Amniotic epithelial cell (primary cell): ENCODE measurements at regions not wholly inside any gene's neighbourhood (a gene's known extent, or its start where the extent isn't known, plus 50 kb on each side); places are given as distances from the start of the nearest gene placed in this dataset.

Source experiments
- DNase-seq: peaks from one replicate; pipeline ENCODE4 v3.0.0-alpha.2; 2010; ENCODE audit warnings: low read depth

DNA sequence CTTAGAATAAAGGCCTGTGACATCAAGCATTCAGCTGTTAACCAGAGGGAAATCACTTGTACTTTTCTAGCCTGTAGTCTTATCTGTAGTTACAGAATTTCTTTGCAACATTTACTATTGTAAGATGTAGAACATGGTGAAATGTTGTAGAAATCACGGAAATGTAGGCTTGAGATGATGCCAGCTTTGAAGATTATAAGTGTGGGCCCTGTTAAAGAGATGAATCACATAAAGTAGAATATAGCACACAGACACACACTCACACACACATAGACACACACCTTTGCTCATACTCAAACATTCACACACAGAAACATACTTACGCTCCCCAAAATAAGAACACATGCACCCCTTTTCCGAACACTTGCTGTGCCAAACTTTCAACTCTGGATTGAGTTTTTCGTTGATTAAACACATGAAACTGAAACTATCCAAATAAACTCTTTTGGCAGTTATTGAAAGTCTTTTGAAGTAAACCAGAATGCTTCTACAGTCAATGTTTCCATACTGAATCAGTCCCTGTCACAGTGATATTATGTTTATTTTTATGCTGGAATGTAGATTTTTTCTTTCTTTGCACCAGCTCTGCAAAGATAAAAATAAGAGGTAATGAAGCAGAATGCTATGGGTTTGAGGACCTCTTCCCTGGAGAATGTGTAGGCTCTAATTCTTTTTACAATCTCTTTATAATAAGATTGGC is 230.3 kb upstream of the MEOX2 start:
- DNase-seq, result peak; percentile 65

DNA sequence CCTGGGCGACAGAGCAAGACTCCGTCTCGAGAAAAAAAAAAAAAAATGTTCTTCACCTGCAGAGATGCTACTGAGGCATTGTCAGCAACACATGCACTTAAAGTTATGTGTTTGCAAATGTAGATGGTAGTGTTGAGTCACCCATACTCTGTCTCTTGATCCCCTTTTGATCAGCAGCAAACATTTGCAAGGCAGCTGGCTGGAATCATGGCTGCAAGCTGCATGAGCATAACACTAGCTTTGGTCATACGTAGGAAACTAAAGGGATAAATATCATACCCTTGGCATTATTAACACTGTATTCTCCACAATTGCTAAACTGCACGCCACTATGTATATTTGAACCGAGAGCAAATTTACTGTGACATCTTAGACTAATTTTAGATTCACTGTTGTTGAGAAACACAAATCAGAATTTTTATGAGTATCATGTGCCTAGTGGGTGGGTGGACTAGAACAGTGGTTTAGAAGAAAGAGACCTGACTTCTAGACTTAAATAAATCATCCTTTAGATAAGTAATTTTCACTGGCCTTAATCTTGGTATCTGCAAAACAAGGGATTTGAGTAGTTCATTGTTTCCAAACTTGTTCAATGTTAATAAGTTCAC is 229.3 kb upstream of the MEOX2 start:
- no peak for DNase-seq

DNA sequence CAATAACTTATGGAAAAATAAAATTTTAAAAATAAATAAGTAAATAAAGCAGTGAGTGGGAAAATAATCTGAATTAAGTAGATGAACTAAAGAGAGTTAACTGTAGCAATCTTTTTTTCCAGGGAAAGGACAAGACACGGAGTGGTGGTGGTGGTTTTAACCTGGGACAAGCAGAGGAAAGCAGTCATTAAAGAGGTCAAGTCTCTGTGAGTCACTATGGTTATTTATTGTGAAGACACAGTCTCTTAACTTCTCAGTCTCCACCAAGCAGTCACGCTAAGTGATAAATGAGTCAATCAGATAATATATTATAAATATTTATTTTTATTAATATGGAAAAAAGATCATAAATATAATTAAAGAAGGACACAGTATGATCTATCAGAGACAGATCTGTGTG is 228.1 kb upstream of the MEOX2 start:
- no peak for DNase-seq

DNA sequence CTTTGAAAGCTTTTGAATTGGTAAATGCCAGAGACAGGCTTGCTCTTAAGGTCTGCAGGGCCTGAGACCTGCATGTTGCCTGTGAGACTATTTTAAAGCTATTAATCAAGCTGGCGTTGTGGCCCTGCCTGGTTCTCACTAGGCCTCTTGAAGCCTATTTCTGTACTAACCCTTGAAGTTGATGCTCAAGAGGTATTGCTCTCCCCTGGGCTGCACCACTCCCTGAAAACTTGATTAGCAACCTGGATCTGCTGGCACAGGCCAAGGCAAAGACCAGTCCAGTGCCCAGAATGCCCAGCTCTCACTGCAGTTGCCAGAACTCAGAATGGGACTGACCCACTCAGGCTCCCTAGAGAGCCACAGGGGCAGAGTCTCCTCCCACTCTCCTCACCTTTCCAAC is 220.0 kb upstream of the MEOX2 start:
- no peak for DNase-seq

GRCh38 chr7:15905251-15906040 is 219.0 kb upstream of the MEOX2 start:
- no peak for DNase-seq

DNA sequence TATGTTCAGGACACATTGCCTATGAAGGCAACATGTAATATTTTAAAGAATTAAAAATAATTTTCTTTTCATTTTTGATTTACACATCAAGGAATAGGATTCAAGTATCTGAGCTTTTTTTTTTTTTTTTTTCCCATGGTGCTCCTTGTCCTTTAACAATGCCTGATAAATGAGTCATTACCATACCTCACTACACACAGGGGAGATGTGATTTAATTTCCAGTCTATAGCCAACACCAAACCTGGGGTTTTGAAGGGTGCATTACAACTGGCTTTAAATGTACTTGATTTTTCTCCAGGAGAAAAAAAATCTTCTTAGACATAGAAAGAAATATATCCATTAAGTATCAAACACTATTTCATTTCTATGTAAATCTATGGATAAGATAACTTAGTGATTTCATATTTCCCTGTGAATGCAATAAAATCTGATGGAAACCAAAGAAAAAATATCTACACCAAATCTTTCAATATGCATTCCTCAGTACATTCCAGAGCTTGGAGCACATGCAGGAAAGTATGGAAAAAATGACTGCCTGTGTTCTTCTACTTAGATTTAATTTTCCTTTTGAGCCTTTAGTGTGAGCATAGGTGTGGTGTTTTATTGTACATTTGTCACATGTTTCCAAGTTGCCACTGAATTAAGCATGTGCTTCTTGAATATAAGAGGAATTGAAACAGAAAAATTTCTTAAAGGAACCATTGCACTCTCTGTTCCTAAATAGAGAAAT is 204.8 kb upstream of the MEOX2 start:
- peak; percentile 15 for DNase-seq

GRCh38 chr7:15889507-15889906 is 203.0 kb upstream of the MEOX2 start:
- peak; percentile 28 for DNase-seq

DNA sequence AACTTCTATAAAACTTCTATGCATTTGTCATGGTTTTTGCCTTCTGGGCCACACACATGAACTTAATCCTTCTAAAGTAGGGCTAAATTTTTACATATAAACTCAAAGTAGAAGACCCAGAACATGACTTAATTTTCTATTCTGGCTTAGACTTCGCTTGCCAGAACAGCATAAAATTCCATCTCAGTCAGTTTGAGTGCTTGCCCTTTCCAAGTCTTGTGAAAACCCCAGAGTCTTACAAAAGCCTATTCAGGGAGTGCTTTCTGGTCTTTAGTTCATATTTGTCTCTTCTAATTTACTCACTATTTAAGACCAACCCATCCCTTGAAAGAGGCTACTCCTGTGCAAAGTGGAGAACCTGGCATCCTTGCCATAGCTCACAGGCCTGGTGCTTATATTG is 201.6 kb upstream of the MEOX2 start:
- no peak for DNase-seq

DNA sequence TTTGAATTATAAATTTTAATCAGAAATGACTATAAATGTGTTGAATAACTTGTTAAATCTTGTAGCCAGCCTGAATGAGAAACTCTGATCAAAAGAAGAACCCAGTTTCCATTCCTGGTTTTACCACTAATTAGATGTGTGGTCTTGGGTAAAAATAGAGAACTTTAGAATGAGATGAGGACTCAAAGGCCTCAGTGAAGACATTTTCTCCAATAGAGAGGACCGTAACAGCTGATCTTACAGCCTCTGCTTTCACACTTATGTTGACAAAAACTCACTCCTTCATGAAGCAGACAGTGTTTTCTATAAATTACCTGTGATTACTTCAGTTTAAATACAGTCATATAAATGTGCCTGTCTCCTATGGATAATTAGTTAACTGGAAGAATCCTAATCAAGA is 200.1 kb upstream of the MEOX2 start:
- DNase-seq, result no peak

- peak; percentile 15 for DNase-seq
Observed at GRCh38 chr7:15885678-15886077, 199.2 kb upstream of the MEOX2 start.

DNA sequence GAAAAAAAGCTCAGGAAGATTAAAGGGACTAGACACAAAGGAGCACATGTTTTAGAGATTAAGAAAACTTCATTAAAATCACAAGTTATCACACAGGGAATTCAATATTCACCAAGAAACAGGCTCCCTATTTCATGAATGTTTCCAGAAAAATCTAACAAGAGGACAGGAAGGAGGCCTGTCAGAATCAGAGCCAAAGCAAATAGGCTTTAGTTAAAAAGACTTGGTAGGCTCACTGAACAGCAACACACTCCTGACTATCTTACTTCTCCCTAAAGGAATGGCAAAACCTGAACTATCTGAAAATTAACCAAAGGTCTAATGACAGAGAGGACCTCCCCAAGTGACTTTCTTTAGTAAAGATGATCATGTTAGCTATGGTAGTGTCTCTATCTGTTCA is 188.3 kb upstream of the MEOX2 start:
- DNase-seq, result no peak

DNA sequence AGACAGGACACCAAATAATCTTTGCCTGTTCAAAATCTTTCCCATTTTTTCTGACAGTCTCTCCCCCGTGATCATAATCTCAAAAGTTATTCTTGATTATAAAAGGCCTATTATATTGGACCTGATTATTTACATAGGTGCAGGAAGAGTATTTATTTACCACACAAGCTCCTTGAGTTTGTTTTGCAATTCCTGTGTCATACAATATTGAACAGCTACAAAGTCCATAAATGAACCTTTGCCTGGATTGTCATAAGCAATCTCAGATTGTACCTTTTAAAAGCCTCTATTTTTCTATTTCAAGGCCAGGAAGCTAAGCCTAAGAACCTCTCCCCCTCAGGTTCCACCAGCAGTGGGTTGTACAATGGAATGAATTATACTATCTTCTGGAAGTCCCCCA is 183.9 kb upstream of the MEOX2 start:
- no peak for DNase-seq

- no peak for DNase-seq
Observed at GRCh38 chr7:15867441-15867840, 181.0 kb upstream of the MEOX2 start.

DNA sequence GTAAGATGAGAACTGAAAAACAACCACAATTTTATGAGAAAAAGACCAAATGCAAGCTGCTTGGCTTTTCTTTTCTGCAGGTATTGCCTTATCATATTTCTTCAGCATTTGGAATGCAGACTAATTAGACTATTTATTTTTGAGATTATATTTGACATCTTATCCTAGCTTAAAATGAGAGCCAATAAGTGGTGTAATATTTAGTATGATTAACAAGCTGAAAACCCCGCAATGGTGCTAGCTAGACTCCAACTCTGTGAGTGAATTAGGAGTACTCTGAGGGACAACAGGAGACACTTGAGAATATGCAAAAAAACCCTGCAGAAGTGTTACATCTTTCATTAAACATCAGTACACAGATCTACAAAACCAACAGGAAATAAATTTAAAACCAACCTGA is 180.3 kb upstream of the MEOX2 start:
- DNase-seq, result no peak

- DNase-seq, result no peak
Observed at GRCh38 chr7:15864626-15864991, 178.1 kb upstream of the MEOX2 start.

DNA sequence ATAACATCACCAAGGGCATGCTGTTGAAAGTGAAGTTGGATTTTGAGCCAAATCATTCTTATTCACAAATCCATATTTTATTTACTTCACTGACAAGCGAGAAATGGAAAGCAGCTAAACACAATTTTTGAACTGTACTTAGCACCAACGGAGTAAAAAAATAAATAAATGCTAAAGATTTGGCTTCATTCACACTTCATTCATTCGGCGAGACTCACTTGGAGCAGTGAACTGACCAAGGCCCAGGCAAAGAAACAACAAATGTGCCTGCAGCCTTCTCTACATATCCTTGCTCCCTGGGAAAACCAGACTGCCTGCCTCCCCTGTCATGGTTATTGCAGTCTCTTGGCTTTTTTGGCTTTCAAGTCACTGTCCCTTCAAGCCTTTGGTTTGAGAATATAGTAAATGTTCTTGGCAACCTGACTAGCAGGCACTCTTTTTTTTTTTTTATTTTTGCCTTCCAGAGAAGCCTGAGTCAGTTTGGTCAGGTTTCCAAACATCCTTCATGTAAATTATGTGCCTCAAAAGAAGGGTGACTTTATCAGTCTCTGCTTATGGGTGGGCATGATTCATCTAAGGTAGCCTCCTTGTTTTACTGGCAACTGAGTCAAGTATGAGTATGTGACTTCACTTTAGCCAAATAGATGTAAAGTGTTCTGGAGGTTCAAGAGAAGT is 177.6 kb upstream of the MEOX2 start:
- peak; percentile 50 for DNase-seq

DNA sequence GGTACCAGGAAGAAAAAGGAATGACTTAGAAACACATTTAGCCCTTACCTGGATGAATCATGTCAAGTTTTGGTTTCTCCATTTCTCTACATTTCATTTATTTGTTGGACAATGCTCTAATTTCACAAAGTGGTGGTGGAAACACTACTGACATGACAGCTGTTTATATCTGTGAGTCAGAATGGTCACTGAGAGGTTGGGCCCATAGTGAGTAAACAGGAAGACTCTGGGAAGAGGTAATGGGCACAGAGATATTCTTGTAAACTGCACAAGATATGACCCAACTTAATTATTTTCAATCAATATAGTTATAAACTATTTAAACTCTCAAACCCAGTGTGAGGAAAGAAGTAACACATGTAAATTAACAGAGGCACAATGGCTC is 176.3 kb upstream of the MEOX2 start:
- peak; percentile 37 for DNase-seq

- DNase-seq, result no peak
Observed at GRCh38 chr7:15862016-15862780, 175.7 kb upstream of the MEOX2 start.

- DNase-seq, result no peak
Observed at GRCh38 chr7:15860264-15860949, 173.9 kb upstream of the MEOX2 start.

DNA sequence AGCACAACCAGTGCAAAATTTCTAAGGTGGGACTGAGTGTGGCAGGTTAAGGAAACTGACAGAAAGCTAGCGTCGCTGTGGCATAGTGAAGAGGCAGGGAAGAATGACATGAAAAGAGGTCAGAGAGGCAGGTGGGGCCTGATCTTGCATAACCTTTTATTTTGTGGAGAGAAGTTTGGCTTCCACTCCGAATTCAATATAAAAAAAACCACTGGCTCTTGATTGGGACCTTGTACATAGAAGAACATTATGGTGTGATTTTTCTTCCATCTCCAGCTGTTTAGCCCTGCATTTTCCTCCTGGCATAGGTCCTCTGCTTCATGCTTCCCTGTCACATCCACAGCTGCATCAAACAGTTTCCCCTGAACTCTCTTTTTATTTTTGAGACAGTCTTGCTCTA is 170.5 kb upstream of the MEOX2 start:
- DNase-seq, result no peak

DNA sequence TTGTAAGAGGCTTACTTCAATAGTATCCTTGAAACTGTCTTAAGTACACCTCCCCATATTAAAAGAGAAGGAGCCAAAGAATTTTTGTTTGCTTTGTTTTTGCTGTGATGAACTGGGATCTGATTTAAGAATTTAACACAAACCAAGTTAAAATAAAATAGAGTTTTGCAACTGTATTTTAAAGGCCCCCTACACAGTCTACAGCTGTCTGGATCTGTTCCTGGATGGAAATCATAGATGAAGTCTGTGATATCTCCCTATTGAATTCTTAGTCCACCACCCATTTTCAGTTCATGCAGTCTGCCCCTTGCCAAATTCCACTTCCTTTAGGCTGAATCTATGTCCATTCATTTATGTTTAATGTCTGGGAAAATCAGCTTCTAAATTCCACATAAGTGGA is 169.8 kb upstream of the MEOX2 start:
- DNase-seq, result no peak
